ENCODE measurements at regions not wholly inside any gene's neighbourhood (a gene's known extent, or its start where the extent isn't known, plus 50 kb on each side); places are given as distances from the start of the nearest gene placed in this dataset.

DNA sequence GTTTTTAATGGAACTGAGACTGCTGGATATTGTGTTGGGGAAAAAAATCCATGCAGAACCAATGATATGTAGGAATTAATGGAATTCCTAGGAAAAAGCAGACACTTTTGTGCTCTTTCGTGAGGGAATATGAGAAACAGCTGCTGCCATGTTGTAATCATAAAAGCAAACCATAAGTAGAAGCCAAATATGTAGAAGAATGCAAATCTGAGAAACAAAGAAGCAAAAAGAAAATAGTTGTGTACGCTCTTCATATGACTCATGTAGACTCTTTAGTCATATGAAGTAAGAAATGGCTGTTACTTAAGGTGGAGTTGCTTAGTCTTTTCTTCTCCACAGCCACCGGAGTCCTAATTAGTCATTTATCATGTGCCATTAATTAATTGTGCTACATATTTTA lies 298.6 kb upstream of the ZNF717 start (continued):
- TF ChIP-seq, protein P1, sequence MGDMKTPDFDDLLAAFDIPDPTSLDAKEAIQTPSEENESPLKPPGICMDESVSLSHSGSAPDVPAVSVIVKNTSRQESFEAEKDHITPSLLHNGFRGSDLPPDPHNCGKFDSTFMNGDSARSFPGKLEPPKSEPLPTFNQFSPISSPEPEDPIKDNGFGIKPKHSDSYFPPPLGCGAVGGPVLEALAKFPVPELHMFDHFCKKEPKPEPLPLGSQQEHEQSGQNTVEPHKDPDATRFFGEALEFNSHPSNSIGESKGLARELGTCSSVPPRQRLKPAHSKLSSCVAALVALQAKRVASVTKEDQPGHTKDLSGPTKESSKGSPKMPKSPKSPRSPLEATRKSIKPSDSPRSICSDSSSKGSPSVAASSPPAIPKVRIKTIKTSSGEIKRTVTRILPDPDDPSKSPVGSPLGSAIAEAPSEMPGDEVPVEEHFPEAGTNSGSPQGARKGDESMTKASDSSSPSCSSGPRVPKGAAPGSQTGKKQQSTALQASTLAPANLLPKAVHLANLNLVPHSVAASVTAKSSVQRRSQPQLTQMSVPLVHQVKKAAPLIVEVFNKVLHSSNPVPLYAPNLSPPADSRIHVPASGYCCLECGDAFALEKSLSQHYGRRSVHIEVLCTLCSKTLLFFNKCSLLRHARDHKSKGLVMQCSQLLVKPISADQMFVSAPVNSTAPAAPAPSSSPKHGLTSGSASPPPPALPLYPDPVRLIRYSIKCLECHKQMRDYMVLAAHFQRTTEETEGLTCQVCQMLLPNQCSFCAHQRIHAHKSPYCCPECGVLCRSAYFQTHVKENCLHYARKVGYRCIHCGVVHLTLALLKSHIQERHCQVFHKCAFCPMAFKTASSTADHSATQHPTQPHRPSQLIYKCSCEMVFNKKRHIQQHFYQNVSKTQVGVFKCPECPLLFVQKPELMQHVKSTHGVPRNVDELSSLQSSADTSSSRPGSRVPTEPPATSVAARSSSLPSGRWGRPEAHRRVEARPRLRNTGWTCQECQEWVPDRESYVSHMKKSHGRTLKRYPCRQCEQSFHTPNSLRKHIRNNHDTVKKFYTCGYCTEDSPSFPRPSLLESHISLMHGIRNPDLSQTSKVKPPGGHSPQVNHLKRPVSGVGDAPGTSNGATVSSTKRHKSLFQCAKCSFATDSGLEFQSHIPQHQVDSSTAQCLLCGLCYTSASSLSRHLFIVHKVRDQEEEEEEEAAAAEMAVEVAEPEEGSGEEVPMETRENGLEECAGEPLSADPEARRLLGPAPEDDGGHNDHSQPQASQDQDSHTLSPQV (IDR thresholded peaks at IDR 0.05): no peak
- TF ChIP-seq ZNF274 (IDR thresholded peaks at IDR 0.05; ENCODE audit: insufficient read depth, insufficient read length): no peak
- TF ChIP-seq, protein P2, sequence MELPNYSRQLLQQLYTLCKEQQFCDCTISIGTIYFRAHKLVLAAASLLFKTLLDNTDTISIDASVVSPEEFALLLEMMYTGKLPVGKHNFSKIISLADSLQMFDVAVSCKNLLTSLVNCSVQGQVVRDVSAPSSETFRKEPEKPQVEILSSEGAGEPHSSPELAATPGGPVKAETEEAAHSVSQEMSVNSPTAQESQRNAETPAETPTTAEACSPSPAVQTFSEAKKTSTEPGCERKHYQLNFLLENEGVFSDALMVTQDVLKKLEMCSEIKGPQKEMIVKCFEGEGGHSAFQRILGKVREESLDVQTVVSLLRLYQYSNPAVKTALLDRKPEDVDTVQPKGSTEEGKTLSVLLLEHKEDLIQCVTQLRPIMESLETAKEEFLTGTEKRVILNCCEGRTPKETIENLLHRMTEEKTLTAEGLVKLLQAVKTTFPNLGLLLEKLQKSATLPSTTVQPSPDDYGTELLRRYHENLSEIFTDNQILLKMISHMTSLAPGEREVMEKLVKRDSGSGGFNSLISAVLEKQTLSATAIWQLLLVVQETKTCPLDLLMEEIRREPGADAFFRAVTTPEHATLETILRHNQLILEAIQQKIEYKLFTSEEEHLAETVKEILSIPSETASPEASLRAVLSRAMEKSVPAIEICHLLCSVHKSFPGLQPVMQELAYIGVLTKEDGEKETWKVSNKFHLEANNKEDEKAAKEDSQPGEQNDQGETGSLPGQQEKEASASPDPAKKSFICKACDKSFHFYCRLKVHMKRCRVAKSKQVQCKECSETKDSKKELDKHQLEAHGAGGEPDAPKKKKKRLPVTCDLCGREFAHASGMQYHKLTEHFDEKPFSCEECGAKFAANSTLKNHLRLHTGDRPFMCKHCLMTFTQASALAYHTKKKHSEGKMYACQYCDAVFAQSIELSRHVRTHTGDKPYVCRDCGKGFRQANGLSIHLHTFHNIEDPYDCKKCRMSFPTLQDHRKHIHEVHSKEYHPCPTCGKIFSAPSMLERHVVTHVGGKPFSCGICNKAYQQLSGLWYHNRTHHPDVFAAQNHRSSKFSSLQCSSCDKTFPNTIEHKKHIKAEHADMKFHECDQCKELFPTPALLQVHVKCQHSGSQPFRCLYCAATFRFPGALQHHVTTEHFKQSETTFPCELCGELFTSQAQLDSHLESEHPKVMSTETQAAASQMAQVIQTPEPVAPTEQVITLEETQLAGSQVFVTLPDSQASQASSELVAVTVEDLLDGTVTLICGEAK (IDR thresholded peaks at IDR 0.05; ENCODE audit: borderline replicate concordance): no peak

DNA sequence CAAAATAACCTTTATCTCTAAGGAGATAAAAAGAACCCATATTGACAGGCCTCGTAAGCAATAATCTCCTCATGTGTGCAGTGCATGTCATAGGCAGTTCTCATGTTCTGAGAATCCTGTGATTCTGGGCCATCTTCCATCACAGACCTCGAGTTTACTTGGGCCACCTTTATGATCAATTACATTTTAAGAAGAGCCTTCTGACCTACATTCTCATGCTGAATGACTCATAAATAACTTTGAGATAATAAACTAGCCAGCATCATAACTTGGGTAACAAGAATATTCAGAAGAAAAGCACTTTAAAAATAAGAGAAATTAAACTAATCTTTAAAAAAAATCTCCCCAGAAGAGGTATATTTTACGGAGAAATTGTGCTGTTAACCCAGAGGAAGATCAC lies 310.7 kb upstream of the ZNF717 start:
- Histone ChIP-seq H3K9ac (ENCODE audit: control insufficient read depth, insufficient read depth, low read length) (no peak overlapping the region), H3K27ac (ENCODE audit: control insufficient read depth, insufficient read depth) (no peak overlapping the region), H3K4me1 (ENCODE audit: control insufficient read depth, insufficient read depth, low read length) (no peaks in the 10 kb centered on the region), H3K4me2 (ENCODE audit: control insufficient read depth, insufficient read depth) (no peak overlapping the region), H3K36me3 (ENCODE audit: control insufficient read depth in 2 of 2, insufficient read depth in 2 of 2, low read length in 1 of 2) (no peaks in the 10 kb centered on the region), H3K9me3 (replicated peaks; ENCODE audit: control insufficient read depth, insufficient read depth, low read length) (no peaks in the 10 kb centered on the region), H2AFZ (ENCODE audit: control insufficient read depth, low read depth, low read length) (no peak overlapping the region), H3K79me2 (ENCODE audit: control insufficient read depth, insufficient read depth, low read length) (no peaks in the 10 kb centered on the region), H4K20me1 (ENCODE audit: control insufficient read depth, insufficient read depth) (no peaks in the 10 kb centered on the region), H3K27me3 (replicated peaks in 1 of 2; ENCODE audit: control insufficient read depth in 2 of 2, insufficient read depth in 2 of 2, low read length in 1 of 2) (no peaks in the 10 kb centered on the region), H3K4me3 (no peak overlapping the region)
- in situ Hi-C loops (cut with MboI) (no loop called here), intact Hi-C loops (cut with micrococcal nuclease; ENCODE audit: unreplicated experiment) (no loop called here)
- POLR2A ChIA-PET: no interaction called here
- WGBS (ENCODE audit: insufficient coverage, insufficient replicate concordance, low lambda C conversion rate, missing lambda C conversion rate): 0% methylated on average over 3 of the region's 3 CpGs
- SMC1A ChIA-PET (ENCODE audit: uncharacterized antibody, unreplicated experiment): no interaction called here
- no TSS peak for BruUV-seq (replicated peaks)
- CTCF ChIA-PET: no interaction called here
- RAD21 ChIA-PET (ENCODE audit: unreplicated experiment): no interaction called here
- no peak for DNase-seq (ENCODE audit: low read depth, low spot score)
- TF ChIP-seq JUNB (IDR thresholded peaks at IDR 0.05): no peak
- TF ChIP-seq EED (IDR thresholded peaks at IDR 0.05; ENCODE audit: low read depth): no peak
- no peak for FAIRE-seq
- no peak for ATAC-seq
